ENCODE measurements at regions not wholly inside any gene's neighbourhood (a gene's known extent, or its start where the extent isn't known, plus 50 kb on each side); places are given as distances from the start of the nearest gene placed in this dataset.

GRCh38 chr22:27456696-27457503, 344.7 kb downstream of the MN1 start:
- no peaks in the 10 kb centered on the region for H3K36me3 ChIP-seq
- H3K27me3 ChIP-seq, result no peaks in the 10 kb centered on the region
- intact Hi-C loops (cut with DNase I), result no loop called here
- no peaks in the 10 kb centered on the region for H3K9me3 ChIP-seq
- H3K4me3 ChIP-seq, result no peak overlapping the region
- H3K4me1 ChIP-seq, result peaks cover 0 to 26% of the 10 kb centered on the region in 2 donors
- no peak for TF ChIP-seq CTCF (IDR thresholded peaks at IDR 0.05)
- H3K27ac ChIP-seq, result no peak overlapping the region
- no peak for DNase-seq (ENCODE audit: low spot score in 2 of 2)

- no peak for TF ChIP-seq CTCF (IDR thresholded peaks at IDR 0.05)
- DNase-seq (ENCODE audit: low spot score in 2 of 2), result no peak
- intact Hi-C loops (cut with DNase I), result loop anchor here (2.0 kb wide), 2 partner anchors 39 to 53 kb away; no protein-coding TSS in a partner anchor
- Histone ChIP-seq H3K9me3 (peaks cover 0 to 5% of the 10 kb centered on the region in 2 donors), H3K27me3 (no peaks in the 10 kb centered on the region), H3K4me1 (peaks cover 0 to 34% of the 10 kb centered on the region in 2 donors), H3K27ac (peak overlapping the region; percentile 62 to 68), H3K4me3 (no peak overlapping the region), H3K36me3 (no peaks in the 10 kb centered on the region)
Observed at GRCh38 chr22:27459999-27460398, 341.6 kb downstream of the MN1 start.

GRCh38 chr22:27460591-27461347, 340.8 kb downstream of the MN1 start:
- Histone ChIP-seq H3K4me3 (no peak overlapping the region), H3K27ac (peak overlapping the region; percentile 62 to 80)
- DNase-seq (ENCODE audit: low spot score in 2 of 2), result peak; percentile 24 to 91

GRCh38 chr22:27461470-27461869, 340.1 kb downstream of the MN1 start:
- no peaks in the 10 kb centered on the region for H3K27me3 ChIP-seq
- TF ChIP-seq CTCF (IDR thresholded peaks at IDR 0.05), result no peak
- peaks cover 0 to 5% of the 10 kb centered on the region in 2 donors for H3K9me3 ChIP-seq
- intact Hi-C loops (cut with DNase I), result loop anchor here (2.0 kb wide), 2 partner anchors 41 to 51 kb away; no protein-coding TSS in a partner anchor
- peak in 1 of 2 donors; percentile 76 for DNase-seq (ENCODE audit: low spot score in 2 of 2)
- no peak overlapping the region for H3K4me3 ChIP-seq
- no peaks in the 10 kb centered on the region for H3K36me3 ChIP-seq
- peaks cover 0 to 34% of the 10 kb centered on the region in 2 donors for H3K4me1 ChIP-seq
- peak overlapping the region; percentile 62 to 80 for H3K27ac ChIP-seq

More at GRCh38 chr22:27460591-27461347, 340.8 kb downstream of the MN1 start:
- peaks cover 0 to 34% of the 10 kb centered on the region in 2 donors for H3K4me1 ChIP-seq
- intact Hi-C loops (cut with DNase I), result loop anchor here (2.0 kb wide), 2 partner anchors 40 to 52 kb away; no protein-coding TSS in a partner anchor
- H3K36me3 ChIP-seq, result no peaks in the 10 kb centered on the region
- H3K27me3 ChIP-seq, result no peaks in the 10 kb centered on the region
- TF ChIP-seq CTCF (IDR thresholded peaks at IDR 0.05), result no peak
- peaks cover 0 to 5% of the 10 kb centered on the region in 2 donors for H3K9me3 ChIP-seq

- Histone ChIP-seq H3K4me3 (no peak overlapping the region), H3K9me3 (peaks cover 0 to 5% of the 10 kb centered on the region in 2 donors), H3K27ac (peak overlapping the region; percentile 62 to 80), H3K27me3 (no peaks in the 10 kb centered on the region), H3K36me3 (no peaks in the 10 kb centered on the region), H3K4me1 (peaks cover 0 to 34% of the 10 kb centered on the region in 2 donors)
- no peak for TF ChIP-seq CTCF (IDR thresholded peaks at IDR 0.05)
- intact Hi-C loops (cut with DNase I), result no loop called here
- DNase-seq (ENCODE audit: low spot score in 2 of 2), result no peak
Observed at GRCh38 chr22:27462190-27462589, 339.4 kb downstream of the MN1 start.
